Thyroid gland (tissue), 4 donors: ENCODE measurements at regions not wholly inside any gene's neighbourhood (a gene's known extent, or its start where the extent isn't known, plus 50 kb on each side); places are given as distances from the start of the nearest gene placed in this dataset.

Experiments used
- POLR2A ChIP-seq, 2 donors: fragments of 450-650 bp; IDR thresholded peaks; one replicate each; pipeline ENCODE4 v1.6.1; 2017; ENCODE audit warnings: antibody characterized with exemption in 2 of 2, mild to moderate bottlenecking in 2 of 2, moderate library complexity in 1 of 2
- TF ChIP-seq, protein P1 (sequence below), 6 experiments: fragments of 200-600 bp in 3 of 6; fragments of 450-650 bp in 3 of 6; sonication (generic) in 3 of 6; IDR thresholded peaks; one replicate each; pipeline ENCODE4 v1.5.1; 2016 to 2019; ENCODE audit warnings: antibody characterized with exemption in 6 of 6, mild to moderate bottlenecking in 2 of 6, inconsistent platforms in 1 of 6, moderate library complexity in 1 of 6

DNA sequence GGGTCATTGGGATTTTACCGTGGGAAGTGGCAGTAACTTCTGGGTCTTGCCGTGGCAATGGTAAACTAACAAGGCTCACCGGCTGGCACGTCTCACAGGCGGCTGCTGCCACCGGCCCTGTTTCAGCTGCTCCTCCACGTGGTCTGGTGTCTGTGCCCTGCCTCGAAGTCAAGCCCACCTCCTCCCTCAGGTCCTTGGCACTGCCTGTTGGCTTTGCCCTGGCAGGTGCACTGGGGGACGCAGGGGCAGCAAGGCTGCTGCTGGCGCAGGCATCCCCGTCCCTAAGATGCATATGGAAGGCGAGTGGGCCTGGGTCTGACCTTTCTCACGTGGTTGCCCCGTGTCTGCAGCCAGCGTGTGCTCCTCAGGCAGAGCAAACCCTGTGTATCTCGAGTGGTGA is 783.6 kb downstream of the BRD1 start:
- TF ChIP-seq POLR2A (IDR thresholded peaks at IDR 0.05), result no peak
- TF ChIP-seq, protein P1, sequence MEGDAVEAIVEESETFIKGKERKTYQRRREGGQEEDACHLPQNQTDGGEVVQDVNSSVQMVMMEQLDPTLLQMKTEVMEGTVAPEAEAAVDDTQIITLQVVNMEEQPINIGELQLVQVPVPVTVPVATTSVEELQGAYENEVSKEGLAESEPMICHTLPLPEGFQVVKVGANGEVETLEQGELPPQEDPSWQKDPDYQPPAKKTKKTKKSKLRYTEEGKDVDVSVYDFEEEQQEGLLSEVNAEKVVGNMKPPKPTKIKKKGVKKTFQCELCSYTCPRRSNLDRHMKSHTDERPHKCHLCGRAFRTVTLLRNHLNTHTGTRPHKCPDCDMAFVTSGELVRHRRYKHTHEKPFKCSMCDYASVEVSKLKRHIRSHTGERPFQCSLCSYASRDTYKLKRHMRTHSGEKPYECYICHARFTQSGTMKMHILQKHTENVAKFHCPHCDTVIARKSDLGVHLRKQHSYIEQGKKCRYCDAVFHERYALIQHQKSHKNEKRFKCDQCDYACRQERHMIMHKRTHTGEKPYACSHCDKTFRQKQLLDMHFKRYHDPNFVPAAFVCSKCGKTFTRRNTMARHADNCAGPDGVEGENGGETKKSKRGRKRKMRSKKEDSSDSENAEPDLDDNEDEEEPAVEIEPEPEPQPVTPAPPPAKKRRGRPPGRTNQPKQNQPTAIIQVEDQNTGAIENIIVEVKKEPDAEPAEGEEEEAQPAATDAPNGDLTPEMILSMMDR (IDR thresholded peaks at IDR 0.05), result no peak
